Left cardiac atrium (tissue), 4 donors: ENCODE measurements at regions not wholly inside any gene's neighbourhood (a gene's known extent, or its start where the extent isn't known, plus 50 kb on each side); places are given as distances from the start of the nearest gene placed in this dataset.
A peak's percentile ranks its signal among the peaks of the same experiment; 100 is the strongest.
"Not testable (repeated sequence)": the region's sequence is repeated elsewhere in the genome, so short reads cannot be mapped to it uniquely, and the experiment has no call there.

Experiments
- ATAC-seq, 2 donors: fragments of 200-7000 bp; cut with Tn5 transposase; one replicate each; pipeline ENCODE4 v1.9.1; 2020; ENCODE audit warnings: mild to moderate bottlenecking in 2 of 2, moderate library complexity in 2 of 2
- DNase-seq: peaks from one replicate; pipeline ENCODE4 v3.0.0-alpha.2; 2020
- intact Hi-C, 2 donors: fragments of 100-400 bp; cut with DNase I; formaldehyde crosslinking; loops; one replicate each; pipeline versions ENCODE4 v1.14.1 to v1.15.1; 2022 to 2023
- donor health status: DM: no; HTN: yes; CAD: no.
- donor health status: DM: no; HTN: yes; CAD: no; lungs with severe emphysema.
- donor health status: DM: yes; HTN: yes; CAD: no.
- donor health status: Dilated cardiomyopathy.

GRCh38 chr10:25107756-25108155 lies 67.0 kb upstream of the GPR158 start:
- intact Hi-C loops, result loop anchor here in 1 of 2 donors (10.0 kb wide), 1 partner anchor 577 kb away; no protein-coding TSS in a partner anchor
- ATAC-seq, result no peak

GRCh38 chr10:25109896-25110295 lies 64.9 kb upstream of the GPR158 start:
- DNase-seq, ATAC-seq: not testable (repeated sequence)
- intact Hi-C loops, result loop anchor here (10.0 kb wide), 3 partner anchors 115 to 605 kb away; no protein-coding TSS in a partner anchor

More at GRCh38 chr10:25107756-25108155, 67.0 kb upstream of the GPR158 start:
- no peak for DNase-seq

GRCh38 chr10:25112016-25112415 lies 62.8 kb upstream of the GPR158 start:
- ATAC-seq, result no peak
- intact Hi-C loops, result loop anchor here (2.0 to 10.0 kb wide), 3 partner anchors 113 to 603 kb away; no protein-coding TSS in a partner anchor
- no peak for DNase-seq

GRCh38 chr10:25113191-25114035 lies 61.4 kb upstream of the GPR158 start:
- DNase-seq (peak; percentile 77), ATAC-seq (peak; percentile 91 to 92)
- intact Hi-C loops, result loop anchor here (2.0 to 10.0 kb wide), 3 partner anchors 111 to 601 kb away; no protein-coding TSS in a partner anchor

GRCh38 chr10:25114036-25114411 lies 60.8 kb upstream of the GPR158 start:
- no peak for ATAC-seq
- DNase-seq, result no peak
- intact Hi-C loops, result loop anchor here (10.0 kb wide), 2 partner anchors 111 to 601 kb away; no protein-coding TSS in a partner anchor

- no peak for ATAC-seq
- intact Hi-C loops, result loop anchor here (10.0 kb wide), 2 partner anchors 107 to 597 kb away; no protein-coding TSS in a partner anchor
- DNase-seq, result no peak
Observed at GRCh38 chr10:25117757-25118156, 57.0 kb upstream of the GPR158 start.

GRCh38 chr10:25120188-25120587 lies 54.6 kb upstream of the GPR158 start:
- ATAC-seq (no peak), DNase-seq (no peak)
- intact Hi-C loops, result no loop called here
